Testis (tissue), 2 donors: ENCODE measurements at regions not wholly inside any gene's neighbourhood (a gene's known extent, or its start where the extent isn't known, plus 50 kb on each side); places are given as distances from the start of the nearest gene placed in this dataset.

Experiments used
- DNase-seq: peaks from one replicate; pipeline ENCODE4 v3.0.0-alpha.2; 2019
- H3K27ac ChIP-seq, 2 donors: fragments of 200-600 bp; sonication (generic); one replicate each; pipeline ENCODE4 v1.5.1; 2019
- H3K27me3 ChIP-seq: fragments of 200-600 bp; sonication (generic); one replicate; pipeline ENCODE4 v1.5.1; 2019
- H3K36me3 ChIP-seq: fragments of 200-600 bp; sonication (generic); one replicate; pipeline ENCODE4 v1.5.1; 2017; ENCODE audit warnings: low read depth; ENCODE audit errors: missing control alignments
- H3K4me1 ChIP-seq: fragments of 200-600 bp; sonication (generic); one replicate; pipeline ENCODE4 v1.5.1; 2019
- H3K4me3 ChIP-seq, 2 donors: fragments of 200-600 bp; sonication (generic); one replicate each; pipeline ENCODE4 v1.5.1; 2017 to 2019
- H3K9me3 ChIP-seq: fragments of 200-600 bp; sonication (generic); one replicate; pipeline ENCODE4 v1.5.1; 2017
- CTCF ChIP-seq, 3 experiments: fragments of 450-650 bp in 2 of 3; fragments of 200-600 bp in 1 of 3; sonication (generic) in 1 of 3; IDR thresholded peaks; one replicate each; pipeline ENCODE4 v1.5.1; 2016 to 2019; ENCODE audit warnings: antibody characterized with exemption in 3 of 3, mild to moderate bottlenecking in 2 of 3, moderate library complexity in 1 of 3
- POLR2A ChIP-seq: fragments of 450-650 bp; IDR thresholded peaks from one replicate; pipeline ENCODE4 v1.6.1; 2017; ENCODE audit warnings: antibody characterized with exemption, mild to moderate bottlenecking, moderate library complexity
- WGBS, 2 donors: methylation state at CpG; one replicate each; pipeline ENCODE4 v1.1.5; 2018; 5-methylcytosine and 5-hydroxymethylcytosine counted together
- intact Hi-C: fragments of 100-400 bp; cut with DNase I; formaldehyde crosslinking; loops from one replicate; pipeline ENCODE4 v1.15.1; 2023; ENCODE audit warnings: low total_unique reads

DNA sequence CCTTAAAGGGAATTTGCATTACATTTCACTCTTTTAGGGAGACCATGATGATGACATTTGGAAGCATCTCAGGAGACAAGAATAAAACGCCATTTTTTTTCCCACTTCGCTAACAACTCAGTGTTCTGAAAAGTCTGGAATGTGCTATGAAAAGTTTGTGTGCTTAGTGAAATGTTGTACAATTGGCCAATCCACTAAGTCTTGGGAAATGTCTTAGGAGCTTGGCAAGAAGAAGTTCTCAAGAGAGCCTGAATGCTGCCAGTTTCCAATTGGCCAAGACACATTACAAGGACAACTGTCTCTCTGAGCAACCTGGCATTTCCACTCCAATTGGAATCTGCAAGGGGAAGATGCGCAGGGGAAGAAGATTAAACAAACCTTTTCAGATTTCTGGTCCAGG is 401.8 kb downstream of the RWDD3 start:
- intact Hi-C loops, result no loop called here
- no peaks in the 10 kb centered on the region for H3K9me3 ChIP-seq
- H3K27ac ChIP-seq, result no peak overlapping the region
- H3K4me1 ChIP-seq, result no peaks in the 10 kb centered on the region
- no peak for DNase-seq
- no peak overlapping the region for H3K4me3 ChIP-seq
- WGBS, 2 donors, result 57 to 83% methylated on average over 3 of the region's 3 CpGs
- TF ChIP-seq CTCF (IDR thresholded peaks at IDR 0.05), result no peak
- no peak for TF ChIP-seq POLR2A
- H3K36me3 ChIP-seq, result no peaks in the 10 kb centered on the region
- no peaks in the 10 kb centered on the region for H3K27me3 ChIP-seq

DNA sequence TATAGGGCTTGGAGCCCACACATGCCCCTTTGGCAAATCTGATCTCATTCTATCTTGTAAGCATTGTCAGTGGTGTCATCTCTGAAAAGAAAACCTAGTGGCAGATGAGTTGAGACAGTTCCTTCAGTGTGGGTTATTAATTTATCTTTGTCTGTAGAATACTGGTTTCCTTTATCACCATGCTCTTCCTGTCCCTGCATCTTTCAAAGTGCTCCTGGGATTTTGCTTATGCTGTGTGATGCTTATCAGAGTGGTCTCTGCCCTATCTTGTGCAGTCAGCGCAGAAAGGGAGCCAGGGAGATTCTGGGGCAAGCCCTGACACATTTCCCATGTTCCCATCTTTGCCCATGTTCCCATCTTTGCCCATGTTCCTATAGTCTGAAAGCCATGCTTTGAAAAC is 402.9 kb downstream of the RWDD3 start:
- Histone ChIP-seq H3K4me3 (no peak overlapping the region), H3K36me3 (no peaks in the 10 kb centered on the region), H3K4me1 (no peaks in the 10 kb centered on the region), H3K27ac (no peak overlapping the region), H3K9me3 (no peaks in the 10 kb centered on the region), H3K27me3 (no peaks in the 10 kb centered on the region)
- intact Hi-C loops, result no loop called here
- TF ChIP-seq CTCF (IDR thresholded peaks at IDR 0.05), result no peak
- TF ChIP-seq POLR2A, result no peak
- no peak for DNase-seq
- 81 to 86% methylated on average over 1 of the region's 1 CpG for WGBS, 2 donors

- no peaks in the 10 kb centered on the region for H3K36me3 ChIP-seq
- H3K9me3 ChIP-seq, result no peaks in the 10 kb centered on the region
- no peak overlapping the region for H3K27ac ChIP-seq
- peak; percentile 59 for DNase-seq
- H3K27me3 ChIP-seq, result no peaks in the 10 kb centered on the region
- intact Hi-C loops, result no loop called here
- H3K4me1 ChIP-seq, result no peaks in the 10 kb centered on the region
- TF ChIP-seq CTCF (IDR thresholded peaks at IDR 0.05) (no peak), POLR2A (no peak)
- H3K4me3 ChIP-seq, result no peak overlapping the region
- WGBS, 2 donors, result 45 to 48% methylated on average over 2 of the region's 2 CpGs
These were observed 406.7 kb downstream of the RWDD3 start for GRCh38 chr1:95640746-95641145.

GRCh38 chr1:95641386-95641785 is 407.4 kb downstream of the RWDD3 start:
- Histone ChIP-seq H3K27me3 (no peaks in the 10 kb centered on the region), H3K27ac (no peak overlapping the region), H3K9me3 (no peaks in the 10 kb centered on the region), H3K4me3 (no peak overlapping the region), H3K4me1 (no peaks in the 10 kb centered on the region), H3K36me3 (no peaks in the 10 kb centered on the region)
- 62 to 74% methylated on average over 2 of the region's 2 CpGs for WGBS, 2 donors
- intact Hi-C loops, result no loop called here
- TF ChIP-seq POLR2A (no peak), CTCF (IDR thresholded peaks at IDR 0.05) (no peak)
- no peak for DNase-seq

GRCh38 chr1:95642035-95642434 is 408.0 kb downstream of the RWDD3 start:
- intact Hi-C loops, result no loop called here
- H3K27me3 ChIP-seq, result no peaks in the 10 kb centered on the region
- no peaks in the 10 kb centered on the region for H3K36me3 ChIP-seq
- TF ChIP-seq CTCF (IDR thresholded peaks at IDR 0.05) (no peak), POLR2A (no peak)
- no peak for DNase-seq
- WGBS, 2 donors, result 78 to 88% methylated on average over 2 of the region's 2 CpGs
- no peak overlapping the region for H3K27ac ChIP-seq
- H3K9me3 ChIP-seq, result no peaks in the 10 kb centered on the region
- H3K4me1 ChIP-seq, result no peaks in the 10 kb centered on the region
- no peak overlapping the region for H3K4me3 ChIP-seq
